Activated CD8-positive, alpha-beta memory T cell treated with anti-CD3 and anti-CD28 coated beads, Interleukin-2, amount 50 U/mL, for 24 hours (primary cell): ENCODE measurements at regions not wholly inside any gene's neighbourhood (a gene's known extent, or its start where the extent isn't known, plus 50 kb on each side); places are given as distances from the start of the nearest gene placed in this dataset.
"Not testable (repeated sequence)": the region's sequence is repeated elsewhere in the genome, so short reads cannot be mapped to it uniquely, and the experiment has no call there.

ENCODE experiments used
- DNase-seq: peaks from one replicate; pipeline ENCODE4 v3.0.0-alpha.2; 2020; ENCODE audit errors: extremely low read depth

- DNase-seq = no peak
These were observed 187.9 kb downstream of the PTPRU start for GRCh38 chr1:29424266-29424665.

GRCh38 chr1:29420202-29420601, 183.9 kb downstream of the PTPRU start:
- DNase-seq = no peak

DNA sequence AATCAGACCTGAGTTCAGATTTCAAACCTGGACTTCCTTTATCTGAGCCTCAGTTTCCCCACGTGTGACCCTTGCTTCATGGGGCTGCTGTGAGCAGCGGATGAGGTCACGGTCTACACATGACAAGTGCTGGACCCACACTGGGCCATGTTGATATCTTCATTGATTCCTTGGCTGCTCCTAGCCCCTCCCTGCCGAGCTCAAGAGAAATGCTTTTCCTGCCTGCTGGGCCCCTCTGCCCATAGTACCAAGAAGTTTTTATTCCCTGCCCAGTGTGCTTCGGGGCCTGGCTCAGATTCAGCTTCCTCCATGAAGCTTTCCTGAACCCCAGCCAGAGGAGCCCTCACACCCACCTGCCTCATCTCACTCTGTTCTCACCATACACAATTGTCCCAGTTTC, 181.6 kb downstream of the PTPRU start:
- DNase-seq = no peak

- DNase-seq = no peak
These were observed 181.0 kb downstream of the PTPRU start for GRCh38 chr1:29417147-29417858.

- DNase-seq = no peak
These were observed 180.2 kb downstream of the PTPRU start for GRCh38 chr1:29416267-29417146.

GRCh38 chr1:29415861-29416260, 179.5 kb downstream of the PTPRU start:
- DNase-seq = no peak

DNA sequence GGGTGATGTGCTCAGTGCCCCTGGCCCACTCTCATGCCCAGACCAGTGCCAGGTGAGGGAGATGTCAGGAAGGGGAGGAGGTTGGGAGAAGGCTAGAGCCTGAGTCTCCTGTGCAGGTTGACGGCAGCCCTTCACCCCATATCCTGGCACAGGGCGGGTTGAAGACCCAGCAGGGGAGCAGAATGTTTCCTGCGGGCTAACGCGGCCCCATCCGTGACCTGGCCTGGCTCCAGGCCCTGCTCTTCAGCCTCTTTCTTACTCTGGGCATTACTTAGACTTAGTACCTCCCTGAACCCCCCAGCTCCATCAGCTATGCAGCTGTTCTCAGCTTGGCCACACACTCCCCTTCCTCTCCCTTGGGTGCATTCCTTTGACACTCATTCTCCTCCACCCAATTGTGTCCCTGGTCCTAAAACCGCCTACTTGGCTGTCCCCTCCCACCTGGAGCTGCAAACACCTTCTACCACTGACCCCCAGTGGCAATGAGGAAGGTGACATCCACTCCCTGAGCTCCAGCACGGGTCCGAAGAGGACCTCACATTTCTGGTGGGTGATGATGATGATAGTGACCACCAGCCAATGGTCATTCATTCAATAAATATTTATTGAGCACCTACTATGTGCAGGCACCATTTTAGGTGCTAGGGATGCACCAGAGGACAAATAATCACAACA, 179.0 kb downstream of the PTPRU start:
- no peak for DNase-seq

DNA sequence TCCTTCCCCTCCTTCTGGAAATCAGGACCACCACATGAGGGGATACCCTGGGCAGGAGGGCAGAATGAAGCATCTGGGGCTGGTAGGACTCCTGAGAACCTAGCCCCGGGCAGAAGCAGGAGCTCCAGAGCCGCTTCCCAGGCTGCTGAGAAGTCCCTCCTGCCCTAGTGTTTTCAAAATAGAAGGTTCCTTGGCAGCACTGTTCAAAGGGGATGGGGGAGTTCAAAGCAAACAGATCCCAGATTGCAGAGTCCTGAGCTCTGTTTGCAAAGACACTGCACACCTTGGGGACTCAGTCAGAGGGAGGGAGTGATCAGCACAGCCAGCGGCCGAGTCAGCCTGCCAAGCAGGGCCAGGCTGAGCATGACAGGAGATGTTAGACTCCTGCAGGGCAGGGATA, 177.8 kb downstream of the PTPRU start:
- no peak for DNase-seq

DNA sequence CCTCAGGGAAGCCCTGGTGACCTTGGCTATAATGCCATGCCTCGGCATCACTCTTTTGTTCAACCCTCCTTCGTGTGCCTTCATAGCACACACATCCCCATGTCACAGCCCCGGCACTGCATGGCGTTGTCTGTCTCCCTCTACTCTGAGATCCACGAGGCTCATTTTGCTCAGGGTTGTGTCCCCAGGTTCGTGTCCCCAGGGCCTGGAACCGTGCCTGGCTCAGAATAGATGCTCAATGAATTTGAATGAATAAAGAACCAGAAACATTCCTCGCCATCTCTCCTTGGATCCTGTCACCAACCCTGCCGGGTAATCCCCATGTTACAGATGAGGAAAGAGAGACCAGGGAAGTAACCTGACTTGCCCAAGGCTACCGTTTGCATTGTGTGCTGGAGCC, 177.3 kb downstream of the PTPRU start:
- no peak for DNase-seq

GRCh38 chr1:29412591-29412990, 176.3 kb downstream of the PTPRU start:
- DNase-seq = no peak

DNA sequence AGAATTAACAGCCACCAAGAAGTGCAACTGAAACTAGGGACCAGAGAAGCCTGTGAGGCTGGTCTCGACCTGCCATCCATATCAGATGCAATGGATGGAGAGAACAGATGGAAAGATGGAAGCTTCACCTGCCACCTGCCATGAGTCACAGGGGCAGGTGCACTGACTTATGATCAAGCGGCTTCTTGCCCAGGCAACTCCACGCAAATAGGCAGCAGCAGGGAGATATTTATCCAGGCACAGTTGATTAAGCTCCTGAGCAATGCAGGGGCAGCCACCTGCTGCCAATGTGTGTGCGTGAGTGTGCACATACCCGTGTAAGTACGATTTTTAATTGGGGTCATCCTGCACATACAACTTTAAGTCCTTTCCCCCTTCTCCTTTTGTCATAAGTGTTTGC, 174.2 kb downstream of the PTPRU start:
- no peak for DNase-seq

DNA sequence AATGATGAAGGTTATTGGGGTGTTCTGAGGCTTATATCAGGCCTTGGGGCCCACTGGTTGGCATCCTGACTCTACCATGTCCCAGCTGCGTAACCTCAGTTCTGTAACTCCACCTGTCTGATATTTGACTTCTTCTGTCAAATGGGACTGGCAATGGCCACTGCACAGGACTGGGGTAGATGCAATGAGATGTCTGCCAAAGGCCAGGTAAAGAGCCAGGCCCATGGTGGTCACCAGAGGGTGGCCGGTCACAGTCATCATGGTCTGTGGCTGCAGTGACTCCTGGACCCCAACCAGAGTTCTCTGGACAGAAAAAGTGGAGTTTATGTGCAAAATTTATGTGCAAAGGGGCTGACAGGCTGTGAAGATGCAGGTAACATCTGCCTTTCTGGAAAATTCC, 173.3 kb downstream of the PTPRU start:
- no peak for DNase-seq

- DNase-seq = no peak
These were observed 172.7 kb downstream of the PTPRU start for GRCh38 chr1:29408831-29409605.

- DNase-seq = no peak
These were observed 170.5 kb downstream of the PTPRU start for GRCh38 chr1:29406814-29407213.

DNA sequence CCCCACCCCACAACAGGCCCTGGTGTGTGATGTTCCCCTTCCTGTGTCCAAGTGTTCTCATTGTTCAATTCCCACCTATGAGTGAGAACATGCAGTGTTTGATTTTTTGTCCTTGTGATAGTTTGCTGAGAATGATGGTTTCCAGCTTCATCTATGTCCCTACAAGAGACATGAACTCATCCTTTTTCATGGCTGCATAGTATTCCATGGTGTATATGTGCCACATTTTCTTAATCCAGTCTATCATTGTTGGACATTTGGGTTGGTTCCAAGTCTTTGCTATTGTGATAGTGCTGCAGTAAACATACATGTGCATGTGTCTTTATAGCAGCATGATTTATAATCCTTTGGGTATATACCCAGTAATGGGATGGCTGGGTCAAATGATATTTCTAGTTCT, 163.9 kb downstream of the PTPRU start:
- DNase-seq = not testable (repeated sequence)

GRCh38 chr1:29399465-29399864, 163.1 kb downstream of the PTPRU start:
- no peak for DNase-seq

GRCh38 chr1:29398431-29398830, 162.1 kb downstream of the PTPRU start:
- no peak for DNase-seq

GRCh38 chr1:29397981-29398380, 161.7 kb downstream of the PTPRU start:
- no peak for DNase-seq

- no peak for DNase-seq
These were observed 160.9 kb downstream of the PTPRU start for GRCh38 chr1:29397256-29397590.

DNA sequence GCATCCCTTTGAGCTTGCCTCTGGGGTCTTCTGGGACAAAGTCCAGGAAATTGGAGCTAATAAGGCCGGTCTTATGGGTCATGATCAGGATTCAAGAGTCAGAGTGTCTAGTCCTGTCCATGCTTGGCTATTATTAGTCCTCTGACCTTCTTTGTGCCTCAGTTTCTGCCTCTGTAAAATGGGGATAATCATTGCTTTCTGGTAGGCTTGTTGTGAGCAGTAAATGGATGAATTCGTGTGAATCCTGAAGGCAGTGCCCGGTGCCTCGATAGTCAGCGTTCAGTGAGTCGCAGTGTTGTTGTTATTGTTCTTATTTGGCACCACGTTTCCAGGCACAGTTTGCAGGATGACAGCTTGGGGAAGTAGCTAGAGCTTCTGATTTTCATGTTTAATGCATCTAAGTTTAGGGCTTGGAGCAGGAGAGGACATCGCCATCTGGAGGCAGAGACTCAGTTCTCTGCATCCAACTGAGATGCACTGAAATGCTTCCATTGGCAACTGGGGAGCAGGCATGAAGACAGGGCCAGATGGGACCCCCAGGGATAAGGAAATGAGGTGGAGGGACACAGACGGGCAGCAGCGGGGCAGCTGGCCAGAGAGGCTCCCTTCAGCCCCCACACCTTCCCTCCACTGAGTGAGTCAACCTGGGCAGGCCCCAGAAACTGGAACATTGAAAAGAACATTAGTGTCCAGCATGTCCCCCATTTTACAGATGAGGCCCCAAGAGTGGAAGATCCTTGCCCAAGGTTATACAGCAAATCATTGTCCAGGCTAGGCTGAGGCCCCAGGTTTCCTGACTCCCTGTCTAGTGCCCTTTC, 160.3 kb downstream of the PTPRU start:
- no peak for DNase-seq
